HG02610 (cell line): ENCODE measurements at regions not wholly inside any gene's neighbourhood (a gene's known extent, or its start where the extent isn't known, plus 50 kb on each side); places are given as distances from the start of the nearest gene placed in this dataset.

Experiments
- ATAC-seq: cut with Tn5 transposase; IDR thresholded peaks from one replicate; pipeline ENCODE4 v1.9.1; 2021; ENCODE audit warnings: mild to moderate bottlenecking, moderate library complexity; ENCODE audit not compliant: unreplicated experiment

DNA sequence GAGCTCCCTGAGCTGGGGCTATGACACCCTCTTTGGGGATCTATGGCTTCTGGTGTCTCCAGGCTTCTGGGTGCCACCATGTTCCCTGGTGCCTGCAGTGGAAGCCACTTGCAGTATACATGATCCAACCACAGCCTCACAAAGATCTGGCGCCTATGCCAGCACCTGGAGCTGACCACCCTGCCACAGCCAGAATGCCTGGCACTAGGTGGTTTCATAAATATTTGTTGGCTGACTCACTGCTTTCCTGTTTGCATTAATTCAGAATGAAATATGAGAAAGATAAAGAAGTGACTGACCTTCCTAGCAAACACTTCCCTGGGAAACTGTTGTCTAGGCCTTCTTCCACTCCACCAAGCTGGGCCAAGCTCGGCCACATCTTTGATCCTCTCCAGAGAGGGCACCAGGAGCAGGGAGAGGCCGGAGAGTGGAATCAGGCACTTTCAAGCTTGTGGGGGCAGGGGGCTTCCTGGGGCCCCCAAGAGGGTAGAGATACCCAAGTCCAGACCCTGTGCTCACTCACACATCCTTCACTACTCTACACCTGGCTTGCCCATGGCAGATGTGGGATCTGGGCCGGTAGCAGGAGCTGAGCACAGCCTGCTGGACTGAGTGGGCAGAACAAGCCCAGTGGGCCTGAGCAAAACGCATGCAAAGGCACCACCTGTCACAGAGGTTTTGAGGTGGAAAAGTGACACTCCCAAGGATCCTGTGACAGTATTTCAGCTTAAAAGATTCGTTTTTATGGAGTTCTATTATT, 565.7 kb downstream of the SLC4A3 start:
- ATAC-seq: no peak

DNA sequence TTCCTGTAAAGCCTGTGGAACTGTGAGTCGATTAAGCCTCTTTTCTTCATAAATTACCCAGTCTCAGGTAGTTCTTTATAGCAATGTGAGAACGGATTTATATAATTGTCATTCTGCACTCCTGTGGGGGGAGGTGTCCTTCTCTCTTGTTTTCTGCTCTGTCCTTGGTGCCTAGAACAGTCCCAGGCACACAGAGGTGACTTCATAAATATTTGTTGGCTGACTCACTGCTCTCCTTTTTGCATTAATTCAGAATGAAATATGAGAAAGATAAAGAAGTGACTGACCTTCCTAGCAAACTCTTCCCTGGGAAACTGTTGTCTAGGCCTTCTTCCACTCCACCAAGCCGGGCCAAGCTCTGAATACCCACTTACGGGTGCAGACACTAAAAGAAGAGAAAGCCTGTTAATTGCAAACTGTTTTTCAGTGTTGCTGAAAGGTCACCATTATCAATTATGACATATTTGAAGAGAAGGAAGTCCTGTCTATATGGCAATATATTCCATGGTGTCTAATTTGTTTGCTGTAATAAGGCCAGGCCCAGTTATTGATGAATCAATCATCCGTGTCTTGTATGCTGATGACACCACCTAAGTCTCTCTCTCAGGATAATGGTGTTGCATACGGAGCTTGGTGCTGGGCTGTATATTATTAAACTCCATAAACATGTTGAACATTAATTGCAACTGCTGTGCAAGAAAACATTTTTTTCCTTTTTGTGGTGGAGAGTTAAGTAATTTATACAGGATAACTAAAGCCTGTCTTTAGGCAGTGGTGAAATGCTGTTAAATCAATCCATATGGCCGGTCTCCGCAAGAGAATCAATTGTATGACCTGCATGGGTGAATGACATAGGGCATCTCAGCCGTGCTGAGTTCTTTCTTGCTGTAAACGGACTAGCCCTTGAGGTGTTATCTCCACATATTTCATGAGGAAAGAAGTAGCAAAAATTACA, 567.5 kb downstream of the SLC4A3 start:
- no peak for ATAC-seq

DNA sequence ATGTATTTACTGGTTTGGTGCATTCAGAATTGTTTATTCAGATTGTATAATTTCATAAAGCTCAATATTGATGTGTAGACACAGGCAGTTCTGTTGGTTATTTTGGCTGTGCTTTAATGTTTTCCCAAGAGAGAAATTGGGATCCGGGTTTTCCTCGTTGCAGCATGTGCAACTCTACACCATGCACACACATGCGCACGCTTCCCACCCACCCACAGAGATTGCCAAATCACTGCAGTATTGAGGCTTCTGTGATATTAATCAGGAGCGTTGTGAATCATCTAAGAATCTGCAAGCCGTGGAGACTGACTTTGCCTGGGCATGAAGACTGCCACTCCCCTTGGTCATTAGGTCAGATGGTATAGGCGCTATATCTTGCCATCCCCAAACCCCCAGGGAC, 571.5 kb downstream of the SLC4A3 start:
- ATAC-seq: no peak

DNA sequence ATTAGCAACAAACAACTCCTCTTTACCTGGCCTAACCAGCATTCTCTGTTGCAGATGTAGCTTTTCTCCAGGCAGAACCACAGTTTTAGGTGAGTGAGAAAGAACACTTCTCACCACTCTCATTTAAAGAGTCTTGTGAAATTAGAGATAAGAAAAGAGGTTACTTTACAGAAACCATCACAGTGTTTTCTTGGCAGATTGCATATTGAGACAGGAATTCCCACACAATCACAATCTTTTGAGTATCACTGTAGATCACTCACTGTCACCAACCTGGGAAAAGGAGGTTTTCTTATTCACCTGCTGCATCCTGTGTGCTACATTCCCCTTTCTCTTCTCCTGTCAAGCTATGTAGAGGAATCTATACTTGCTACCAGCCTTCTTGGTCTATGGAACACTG, 574.6 kb downstream of the SLC4A3 start:
- ATAC-seq: no peak

DNA sequence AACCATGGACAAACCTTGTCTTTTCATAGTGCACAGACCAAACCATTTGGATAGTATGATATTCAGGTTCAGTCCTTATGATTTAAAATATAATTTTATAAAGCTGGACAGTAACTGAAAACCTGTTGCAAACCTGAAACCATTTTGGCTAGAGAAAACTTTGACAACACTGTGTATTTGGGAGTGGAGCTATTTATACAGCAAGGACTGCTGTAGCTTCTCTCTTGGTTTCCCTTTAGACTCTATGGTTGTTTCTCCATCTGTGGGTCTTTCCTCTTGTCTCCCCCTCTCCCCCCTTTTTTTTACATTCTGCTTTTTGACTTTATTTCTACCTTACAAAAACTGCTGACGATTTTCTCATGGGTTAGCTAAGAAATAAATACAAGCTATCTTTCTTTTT, 581.7 kb downstream of the SLC4A3 start:
- no peak for ATAC-seq

DNA sequence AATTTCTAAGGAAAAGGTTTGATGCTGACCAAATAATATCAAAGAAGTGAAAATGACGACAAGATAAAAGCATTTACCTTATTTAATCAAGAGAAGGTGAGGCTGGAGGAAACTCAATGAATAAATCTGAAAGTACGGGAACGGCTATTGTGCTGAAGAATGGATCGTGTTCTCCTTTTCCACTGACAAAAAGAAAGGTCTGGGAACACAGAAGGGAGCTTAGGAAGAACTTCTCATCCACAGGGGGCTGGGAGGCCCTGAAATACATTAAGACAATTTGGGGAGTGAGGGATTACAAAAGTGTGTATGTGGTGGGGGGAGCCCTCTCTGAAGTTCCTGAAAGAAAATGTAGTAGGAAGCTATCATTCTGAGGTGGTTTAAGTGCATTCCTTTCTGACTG, 582.3 kb downstream of the SLC4A3 start:
- no peak for ATAC-seq

DNA sequence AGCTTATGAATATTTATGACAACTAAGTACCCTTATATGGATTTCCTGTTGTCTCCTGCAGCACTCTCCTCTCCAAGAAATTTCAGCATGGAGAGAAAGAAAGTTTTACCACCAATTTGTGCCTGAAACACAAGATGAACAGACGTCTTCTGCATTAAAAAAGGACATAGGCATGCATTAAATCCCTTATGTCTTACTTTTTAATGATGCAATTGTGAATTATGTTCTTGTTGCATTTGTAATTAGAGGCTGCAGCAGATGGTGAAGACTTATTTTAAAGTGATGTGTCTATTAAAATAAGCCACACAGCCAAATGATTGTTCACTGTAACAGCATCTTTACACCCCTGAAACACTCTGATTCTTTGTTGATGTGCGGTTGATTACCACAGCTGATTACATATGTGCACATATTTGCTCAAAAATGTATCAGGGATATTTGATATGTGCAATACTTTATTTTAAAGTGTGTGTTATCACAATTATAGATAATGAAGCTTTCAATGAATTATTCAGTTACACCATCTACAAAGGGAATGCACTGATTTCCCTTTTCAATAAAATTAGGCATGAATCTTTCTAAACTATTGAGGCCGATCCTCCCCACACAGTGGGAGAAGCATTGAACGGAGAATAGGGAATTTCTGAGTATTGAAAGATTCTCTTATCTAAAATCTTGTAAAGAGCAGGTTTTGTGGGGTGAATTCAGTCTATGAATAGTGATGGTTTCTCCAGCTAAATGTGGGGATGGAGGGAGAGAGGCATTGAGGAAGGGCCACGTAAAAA, 585.1 kb downstream of the SLC4A3 start:
- no peak for ATAC-seq

DNA sequence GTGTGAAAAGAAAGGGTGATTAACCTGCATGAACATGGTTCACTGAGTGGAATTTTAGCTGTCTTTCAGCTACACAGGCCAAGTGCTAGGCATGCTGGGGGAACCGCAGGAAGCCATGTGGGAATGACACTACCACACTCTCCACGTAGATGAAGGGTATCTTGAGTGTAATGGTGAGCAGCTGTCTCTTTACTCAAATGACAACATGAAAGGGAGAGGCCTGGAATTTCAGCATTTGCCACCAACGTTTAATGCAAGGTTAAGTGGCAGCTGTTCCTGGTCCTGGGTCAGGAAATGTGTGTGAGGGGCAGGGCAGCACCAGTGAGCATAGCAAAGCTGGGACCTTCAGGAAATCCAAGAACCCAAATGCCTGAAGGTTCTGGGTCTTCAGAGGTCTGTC, 588.4 kb downstream of the SLC4A3 start:
- ATAC-seq: no peak

DNA sequence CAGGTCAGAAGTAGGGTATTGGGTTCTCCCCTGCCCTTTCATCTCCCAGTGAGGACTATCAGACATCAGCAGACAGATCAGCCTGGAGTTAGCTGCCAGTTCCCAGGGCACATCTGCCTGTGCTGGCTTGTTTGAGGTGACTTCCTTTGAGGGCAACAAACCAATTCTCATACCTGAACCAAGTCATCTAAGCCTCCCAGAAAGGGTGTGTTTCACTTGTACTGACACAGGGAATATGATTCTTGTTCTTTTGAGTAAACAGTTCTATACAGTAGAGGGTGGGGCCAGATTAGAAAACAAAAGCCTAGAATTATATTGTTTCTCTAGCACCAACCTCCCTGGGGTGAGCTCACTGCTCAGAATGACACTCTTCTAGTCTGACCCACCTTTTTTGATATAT, 591.9 kb downstream of the SLC4A3 start:
- no peak for ATAC-seq

DNA sequence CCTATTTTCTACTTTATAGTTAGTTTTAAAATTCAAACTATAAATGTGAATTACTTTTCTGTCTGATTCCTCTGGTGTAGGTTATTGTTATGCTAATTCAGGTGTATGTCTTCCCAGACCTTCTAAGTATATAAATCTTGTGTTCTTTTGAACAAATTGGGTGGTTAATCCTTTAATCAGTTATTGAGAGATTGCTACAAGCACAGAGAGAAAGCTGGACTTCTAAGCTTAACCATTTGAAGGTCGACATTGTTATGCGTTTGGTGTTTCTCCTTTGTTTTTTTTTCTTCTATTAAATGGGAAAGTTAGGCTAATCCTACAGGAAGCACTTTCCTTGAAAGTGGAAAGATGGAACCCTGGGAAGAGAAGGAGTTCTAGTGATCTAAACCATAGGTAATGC, 592.6 kb downstream of the SLC4A3 start:
- ATAC-seq: no peak

DNA sequence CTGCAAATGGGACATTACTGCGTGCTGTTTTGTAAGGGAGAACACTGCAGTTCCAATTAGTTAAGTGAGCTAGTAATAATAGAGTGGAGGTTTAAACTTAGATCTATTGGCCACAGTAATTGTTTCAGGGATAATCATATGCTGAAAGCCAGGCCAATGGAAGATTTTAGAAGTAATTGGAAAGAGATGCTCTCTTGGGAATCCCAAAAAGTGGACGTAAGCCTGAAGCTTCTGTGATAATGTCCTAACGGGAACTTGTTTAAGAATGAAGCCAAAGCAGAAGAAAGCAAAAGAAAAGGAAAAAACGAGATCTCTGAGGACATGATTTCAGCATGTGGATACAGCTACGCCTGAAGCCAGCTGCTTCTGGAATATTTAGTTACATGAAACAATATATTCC, 594.6 kb downstream of the SLC4A3 start:
- ATAC-seq: no peak

DNA sequence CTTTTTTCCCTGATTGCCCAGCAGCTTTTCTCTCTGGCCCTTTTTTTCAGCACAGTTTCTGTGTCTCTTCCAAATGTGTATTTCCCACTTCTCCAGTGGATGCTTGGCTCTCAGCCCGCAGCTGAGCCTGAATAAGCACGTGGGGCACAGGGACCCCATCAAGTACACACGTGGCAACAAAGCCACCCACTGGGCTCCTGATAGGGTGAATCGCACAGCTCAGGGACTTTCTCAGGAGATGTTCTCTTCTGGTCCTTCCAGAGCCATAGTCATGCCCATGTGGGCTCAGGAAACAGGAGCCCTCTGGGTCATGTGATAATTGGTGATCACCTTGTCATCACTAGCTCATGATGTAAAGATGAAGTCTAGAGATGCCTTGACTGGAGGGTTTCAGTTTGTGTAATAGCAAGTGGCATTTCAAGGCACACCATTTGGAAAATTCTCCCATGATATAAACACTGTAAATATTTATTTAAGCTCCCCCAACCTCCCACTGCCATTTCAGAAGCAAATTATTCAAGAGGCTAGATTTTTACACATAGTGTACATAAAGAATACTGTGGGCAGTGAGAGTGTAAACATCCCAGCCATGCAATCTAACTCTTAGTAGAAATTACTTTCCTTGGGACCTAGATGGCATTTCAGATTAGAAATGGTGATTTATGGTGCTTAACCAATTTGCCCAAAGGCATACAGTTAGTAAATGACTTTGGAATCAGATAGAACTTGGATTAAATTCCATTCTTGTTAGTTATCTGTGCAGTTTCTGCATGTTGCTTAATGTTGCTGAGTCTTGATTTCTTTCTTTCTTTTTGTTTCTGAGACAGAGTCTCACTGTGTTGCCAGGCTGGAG, 597.5 kb downstream of the SLC4A3 start:
- ATAC-seq: no peak

DNA sequence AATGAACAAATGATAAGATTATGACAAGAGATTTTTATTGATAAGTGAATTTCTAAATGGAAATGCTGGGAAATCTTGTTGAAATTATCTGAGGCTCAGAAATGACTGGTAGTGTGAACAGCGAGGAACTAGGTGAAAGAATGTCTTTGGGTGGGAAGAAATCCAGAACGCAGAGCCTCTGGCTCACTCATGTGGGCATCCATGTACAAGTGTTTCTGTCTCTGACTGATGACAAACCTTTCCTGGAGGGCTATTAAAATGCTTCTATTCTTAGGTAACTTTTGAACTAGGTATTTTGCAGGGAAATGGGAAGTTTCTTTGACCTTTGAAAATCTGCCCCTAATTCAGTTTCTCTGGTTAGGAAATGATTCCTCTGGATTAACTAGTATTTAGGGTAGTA, 598.6 kb downstream of the SLC4A3 start:
- no peak for ATAC-seq

DNA sequence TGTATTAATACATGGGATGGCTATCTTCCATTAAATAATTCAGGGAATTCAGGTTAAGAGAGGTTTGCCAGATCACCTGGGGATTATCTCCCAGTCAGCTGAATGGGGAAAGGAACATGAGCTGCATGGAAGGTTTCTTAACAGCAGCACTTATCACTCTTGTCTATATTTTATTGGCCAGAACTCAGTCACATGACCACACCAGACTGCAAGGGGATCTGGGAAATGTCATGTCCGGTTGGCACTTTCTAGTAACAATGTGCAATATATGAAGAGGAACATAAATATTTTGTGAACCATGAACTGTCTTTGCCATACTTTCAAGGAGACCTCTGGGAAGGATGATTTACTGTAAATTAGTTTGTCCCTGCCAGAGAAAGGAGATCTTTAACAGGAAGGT, 599.1 kb downstream of the SLC4A3 start:
- ATAC-seq: no peak

DNA sequence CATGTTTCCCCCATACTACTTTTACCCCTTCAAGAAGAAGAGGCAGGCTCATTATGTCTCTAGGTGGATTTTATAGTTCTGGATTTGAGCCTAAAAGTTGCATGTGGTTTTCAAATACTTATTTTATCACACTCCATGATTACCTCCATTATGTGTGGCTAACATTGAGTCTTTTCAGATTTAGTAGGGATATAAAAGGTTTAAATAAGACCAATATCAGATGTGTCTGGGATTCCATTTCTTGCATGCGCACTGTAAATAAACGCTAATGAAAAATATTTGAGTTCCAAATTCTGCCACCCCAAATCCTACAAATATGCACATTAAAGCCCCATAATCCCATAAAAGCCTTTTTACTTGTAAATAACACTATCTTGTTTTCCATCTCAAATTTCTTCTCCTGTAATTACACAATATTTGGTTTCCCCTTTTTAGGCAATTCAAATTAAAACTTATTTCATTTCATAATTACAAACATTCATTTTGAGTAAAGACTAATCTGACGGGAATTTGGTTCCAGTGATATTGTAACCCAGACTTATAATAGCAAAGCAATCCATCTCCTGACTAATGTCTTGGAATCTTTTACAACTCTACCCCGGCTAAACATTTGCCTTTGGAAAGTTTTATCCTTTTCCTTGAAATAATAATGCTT, 600.0 kb downstream of the SLC4A3 start:
- ATAC-seq: no peak

DNA sequence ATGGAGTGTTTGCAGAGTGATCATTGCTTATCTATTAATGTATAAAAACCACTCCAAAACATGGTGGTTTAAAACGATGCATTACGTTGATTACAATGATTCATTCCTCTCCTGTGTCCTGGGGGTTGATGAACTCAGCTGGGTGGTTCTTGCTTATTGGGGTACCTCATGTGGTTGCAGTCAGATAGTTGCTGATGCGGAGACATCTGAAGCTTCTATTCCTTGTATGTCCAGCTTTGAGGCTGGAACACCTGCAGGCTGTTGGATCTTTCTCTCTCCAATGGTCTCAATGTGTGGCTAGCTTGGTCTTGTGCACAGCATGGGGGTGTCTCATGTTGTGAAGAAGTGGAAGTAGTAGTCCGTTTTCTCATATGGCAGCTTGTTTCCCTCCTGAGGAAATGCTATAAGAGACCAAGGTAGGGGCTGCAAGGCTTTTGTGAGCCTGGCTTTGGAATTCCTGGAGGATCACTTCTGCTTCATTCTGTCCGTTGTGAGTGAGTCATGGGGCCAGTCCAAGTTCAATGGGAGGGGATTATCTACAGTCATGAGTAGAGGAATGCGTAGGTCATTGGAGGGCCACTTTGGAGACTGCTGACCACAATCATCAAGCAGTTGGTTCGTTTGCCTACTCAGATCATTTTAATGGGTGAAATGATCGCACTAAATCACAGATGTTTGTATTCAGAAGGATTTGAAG, 601.0 kb downstream of the SLC4A3 start:
- no peak for ATAC-seq

DNA sequence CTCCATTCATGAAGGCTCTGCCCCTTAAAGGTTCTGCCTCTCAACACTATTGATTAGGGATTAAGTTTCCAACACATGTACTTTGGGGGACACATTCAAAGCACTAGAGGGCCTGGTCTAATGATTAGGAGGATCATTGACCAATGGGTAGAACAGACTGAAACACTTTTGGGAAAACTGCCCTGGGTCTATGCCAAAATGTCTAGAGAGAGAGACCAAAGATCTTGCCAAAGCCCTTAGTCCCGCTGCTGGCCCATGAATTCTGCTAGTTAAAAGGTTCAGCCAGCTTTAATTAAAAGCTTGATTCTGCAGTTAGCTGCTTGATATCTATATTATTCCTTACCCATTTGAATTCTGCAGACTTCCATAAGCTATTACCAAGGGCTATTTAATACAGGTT, 613.2 kb downstream of the SLC4A3 start:
- ATAC-seq: no peak

DNA sequence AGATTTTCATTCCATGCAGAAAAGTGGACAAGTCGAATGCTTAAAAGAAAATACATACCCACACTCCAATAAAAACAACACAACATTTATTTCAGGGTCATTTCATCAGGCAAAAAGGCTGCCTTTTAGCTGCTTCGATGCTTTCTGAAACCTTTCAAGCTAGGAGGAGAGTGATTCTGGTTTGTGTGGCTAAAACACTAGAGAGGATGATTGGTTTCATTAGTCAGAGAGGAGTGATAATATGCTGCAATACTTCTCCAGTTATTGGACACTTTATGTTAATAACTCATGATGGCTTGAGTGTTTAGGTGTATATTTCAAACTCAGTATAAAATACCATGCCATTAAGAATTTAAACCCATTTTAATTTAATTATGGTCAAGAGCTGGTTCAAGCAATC, 614.0 kb downstream of the SLC4A3 start:
- ATAC-seq: no peak

DNA sequence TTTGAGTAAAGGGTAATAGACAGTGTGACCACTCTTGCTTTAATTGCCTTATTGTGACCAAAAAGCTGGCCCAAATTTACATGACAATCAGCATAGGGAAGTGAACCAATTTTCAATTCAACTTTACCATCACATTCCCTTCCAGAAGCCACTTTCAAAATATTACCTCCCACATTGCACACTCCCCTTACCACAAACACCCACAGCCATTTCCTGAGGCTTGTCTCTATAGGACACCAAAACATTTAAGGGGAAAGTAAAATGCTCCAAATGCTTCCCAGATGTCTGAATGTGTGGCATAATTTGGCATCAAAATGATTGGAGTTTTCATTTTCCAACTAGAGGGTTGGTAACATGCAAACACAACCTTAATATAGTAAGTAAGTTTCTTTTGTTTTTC, 616.1 kb downstream of the SLC4A3 start:
- no peak for ATAC-seq
